GM12864 (cell line): ENCODE measurements at regions not wholly inside any gene's neighbourhood (a gene's known extent, or its start where the extent isn't known, plus 50 kb on each side); places are given as distances from the start of the nearest gene placed in this dataset.

Source experiments
- DNase-seq: peaks from one replicate; pipeline ENCODE4 v3.0.0-alpha.2; 2011; ENCODE audit warnings: low read depth
- H3K4me3 ChIP-seq: 2 replicates; pipeline ENCODE4 v1.5.1; 2011; ENCODE audit warnings: mild to moderate bottlenecking, low read depth, low read length, control low read depth
- CTCF ChIP-seq: IDR thresholded peaks from 2 replicates; pipeline ENCODE4 v1.5.1; 2011; ENCODE audit warnings: low read depth, mild to moderate bottlenecking, moderate library complexity, low read length, control low read depth, inconsistent platforms; ENCODE audit errors: missing control alignments

GRCh38 chr14:98955036-98955740 is 316.8 kb downstream of the BCL11B start:
- no peak for DNase-seq
- TF ChIP-seq CTCF, result no peak
- no peak overlapping the region for H3K4me3 ChIP-seq

- H3K4me3 ChIP-seq, result no peak overlapping the region
- DNase-seq, result no peak
- no peak for TF ChIP-seq CTCF
These were observed 316.3 kb downstream of the BCL11B start for GRCh38 chr14:98955741-98956070.

- no peak for TF ChIP-seq CTCF
- no peak for DNase-seq
- H3K4me3 ChIP-seq, result no peak overlapping the region
These were observed 315.8 kb downstream of the BCL11B start for GRCh38 chr14:98956181-98956580.

GRCh38 chr14:98956661-98957060 is 315.3 kb downstream of the BCL11B start:
- no peak for TF ChIP-seq CTCF
- H3K4me3 ChIP-seq, result no peak overlapping the region
- DNase-seq, result no peak

GRCh38 chr14:98957211-98958047 is 314.6 kb downstream of the BCL11B start:
- TF ChIP-seq CTCF, result no peak
- DNase-seq, result no peak

GRCh38 chr14:98958048-98958631 is 313.9 kb downstream of the BCL11B start:
- no peak for TF ChIP-seq CTCF
- H3K4me3 ChIP-seq, result no peak overlapping the region
- no peak for DNase-seq

More at GRCh38 chr14:98957211-98958047, 314.6 kb downstream of the BCL11B start:
- no peak overlapping the region for H3K4me3 ChIP-seq

- DNase-seq, result no peak
These were observed 313.4 kb downstream of the BCL11B start for GRCh38 chr14:98958632-98959031.

More at GRCh38 chr14:98958632-98959031, 313.4 kb downstream of the BCL11B start:
- no peak overlapping the region for H3K4me3 ChIP-seq
- TF ChIP-seq CTCF, result no peak
